Keratinocyte (primary cell): ENCODE measurements at regions not wholly inside any gene's neighbourhood (a gene's known extent, or its start where the extent isn't known, plus 50 kb on each side); places are given as distances from the start of the nearest gene placed in this dataset.

Source experiments
- CTCF ChIP-seq, 3 experiments: IDR thresholded peaks in 1 of 3; conservative IDR thresholded peaks in 1 of 3; optimal IDR thresholded peaks in 1 of 3; 2 replicates in 2 of 3; 3 replicates in 1 of 3; pipeline versions ENCODE3 to v1.5.1; 2011; ENCODE audit warnings: low read length in 3 of 3, mild to moderate bottlenecking in 3 of 3, moderate library complexity in 2 of 3, control low read depth in 1 of 3, inconsistent platforms in 1 of 3; ENCODE audit not compliant: insufficient read depth in 2 of 3; ENCODE audit errors: extremely low read depth in 1 of 3
- EZH2 ChIP-seq: IDR thresholded peaks from one replicate; pipeline ENCODE4 v1.6.1; 2012; ENCODE audit warnings: inconsistent platforms, mild to moderate bottlenecking, low read length, moderate library complexity

- TF ChIP-seq CTCF (optimal IDR thresholded peaks at IDR 0.05 in 1 of 3, IDR thresholded peaks at IDR 0.05 in 1 of 3, conservative IDR thresholded peaks at IDR 0.05 in 1 of 3; ENCODE audit: extremely low read depth in 1 of 3, insufficient read depth in 2 of 3, low read length in 3 of 3), result no peak
- TF ChIP-seq EZH2, result no peak
Observed at GRCh38 chr6:43951756-43952675, 175.2 kb downstream of the MRPL14 start.
